ENCODE measurements at regions not wholly inside any gene's neighbourhood (a gene's known extent, or its start where the extent isn't known, plus 50 kb on each side); places are given as distances from the start of the nearest gene placed in this dataset.

DNA sequence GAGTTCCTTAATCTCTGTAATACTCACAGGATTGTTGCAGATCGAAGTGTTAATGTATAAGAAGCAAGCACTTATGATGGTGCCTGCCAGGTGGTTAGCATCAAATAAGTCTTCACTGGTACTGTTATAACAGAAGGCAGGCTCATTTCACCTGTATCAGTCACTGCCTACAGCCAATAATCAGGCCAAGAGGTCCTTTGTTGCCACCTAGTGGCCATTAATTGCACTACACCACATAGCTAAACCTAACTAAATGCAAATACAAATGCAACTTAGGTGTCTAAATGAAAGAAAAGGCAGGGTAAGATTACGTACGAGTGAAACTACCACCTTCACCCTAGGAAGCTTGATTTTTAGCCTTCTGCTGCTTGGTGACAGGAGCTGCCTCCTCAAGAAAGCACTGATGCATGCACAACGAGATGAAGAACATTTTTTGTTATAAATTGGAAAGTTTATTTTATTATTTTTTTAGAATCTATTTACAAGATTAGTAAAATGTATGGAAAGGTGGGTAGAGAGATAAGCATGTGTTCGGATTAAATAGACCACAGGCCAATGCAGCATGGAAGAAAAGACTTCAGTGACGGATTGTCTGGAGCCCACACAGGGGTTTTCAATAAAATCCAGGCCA, 334.8 kb upstream of the CAMK1G start:
- DNase-seq: peak; percentile 85

DNA sequence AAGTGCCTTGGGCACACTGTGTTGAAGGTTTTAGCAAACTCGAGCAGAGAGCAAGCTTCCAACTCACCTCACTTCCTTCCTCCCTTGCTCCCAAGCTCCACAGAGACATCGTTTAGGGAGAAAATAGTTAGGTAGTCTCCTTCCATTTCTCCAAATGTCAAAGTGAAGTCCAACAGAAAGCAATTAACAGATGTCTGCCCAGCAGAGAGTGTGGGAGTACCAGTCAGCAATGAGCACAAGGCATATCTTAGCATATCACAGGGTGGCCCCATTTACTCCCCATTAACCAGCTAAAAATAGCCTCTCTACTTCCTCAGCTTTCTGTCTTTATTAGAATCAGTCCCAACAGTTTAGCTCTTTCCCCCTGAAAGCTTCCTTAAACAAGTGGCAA, 334.2 kb upstream of the CAMK1G start:
- DNase-seq: no peak

DNA sequence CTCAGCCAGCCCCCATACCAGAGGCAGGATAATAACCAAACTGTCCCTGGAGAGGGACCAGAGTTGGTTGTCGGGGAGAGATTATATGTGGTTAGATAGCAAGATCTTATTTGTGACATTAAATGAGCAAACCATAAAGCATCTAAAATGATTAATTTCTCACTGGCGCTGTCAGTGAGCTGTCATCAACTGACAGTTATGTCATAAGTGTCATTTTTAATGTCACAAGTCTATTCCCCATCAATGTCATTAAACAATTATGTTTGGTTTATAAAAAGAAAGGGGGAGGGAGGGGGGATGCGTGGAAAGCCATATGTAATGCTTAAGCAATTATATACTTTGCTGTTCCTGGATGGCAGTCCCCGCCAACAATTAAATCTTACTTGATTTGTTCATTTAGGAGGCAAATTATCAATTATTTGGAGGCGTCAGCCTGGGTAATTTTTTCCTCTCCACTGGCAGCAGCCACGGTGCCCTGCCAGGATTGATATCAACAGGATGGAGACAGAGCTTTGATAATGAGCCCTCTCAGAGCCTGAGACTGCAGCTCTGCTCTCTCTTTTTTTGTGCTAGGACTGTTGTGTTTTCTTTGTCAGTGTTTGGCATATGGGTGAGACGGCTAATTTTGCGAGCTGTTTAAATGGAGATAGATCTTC, 333.6 kb upstream of the CAMK1G start:
- DNase-seq: no peak

DNA sequence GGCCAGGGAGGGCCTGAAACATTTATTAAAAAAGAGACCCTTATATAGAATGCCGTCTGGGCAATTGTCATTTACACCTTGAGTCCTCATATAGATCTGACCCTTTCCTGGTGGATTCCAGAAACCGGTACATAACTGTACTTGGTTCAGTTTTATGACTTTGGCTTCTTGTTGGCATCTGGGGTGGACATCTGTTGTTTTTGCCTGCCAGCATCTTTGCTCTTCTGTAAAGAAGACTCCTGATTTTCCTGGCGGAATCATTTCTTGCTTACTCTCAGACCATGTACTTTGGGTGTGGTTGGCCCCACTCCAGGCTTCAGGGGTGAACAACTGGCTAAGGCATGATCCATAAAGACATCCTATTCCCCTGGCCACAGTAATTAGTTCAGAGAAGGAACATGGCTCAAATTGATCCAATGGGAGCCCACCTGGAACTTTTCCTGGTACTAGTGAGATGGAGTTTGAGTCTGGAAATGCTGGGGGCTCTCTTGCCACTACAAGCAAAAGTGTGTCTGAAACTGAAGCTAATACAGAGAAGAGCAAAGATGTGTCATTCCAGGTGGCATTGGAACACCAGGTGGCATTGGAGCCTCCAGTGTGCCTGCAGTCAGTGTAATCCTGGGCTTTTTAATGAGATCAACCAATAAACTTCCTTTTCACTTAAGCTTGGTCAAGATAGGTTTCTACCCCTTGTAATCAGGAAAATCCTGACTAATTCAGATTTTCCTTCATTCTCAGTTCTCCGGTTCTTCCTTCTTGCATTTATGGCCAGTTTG, 332.5 kb upstream of the CAMK1G start:
- no peak for DNase-seq

DNA sequence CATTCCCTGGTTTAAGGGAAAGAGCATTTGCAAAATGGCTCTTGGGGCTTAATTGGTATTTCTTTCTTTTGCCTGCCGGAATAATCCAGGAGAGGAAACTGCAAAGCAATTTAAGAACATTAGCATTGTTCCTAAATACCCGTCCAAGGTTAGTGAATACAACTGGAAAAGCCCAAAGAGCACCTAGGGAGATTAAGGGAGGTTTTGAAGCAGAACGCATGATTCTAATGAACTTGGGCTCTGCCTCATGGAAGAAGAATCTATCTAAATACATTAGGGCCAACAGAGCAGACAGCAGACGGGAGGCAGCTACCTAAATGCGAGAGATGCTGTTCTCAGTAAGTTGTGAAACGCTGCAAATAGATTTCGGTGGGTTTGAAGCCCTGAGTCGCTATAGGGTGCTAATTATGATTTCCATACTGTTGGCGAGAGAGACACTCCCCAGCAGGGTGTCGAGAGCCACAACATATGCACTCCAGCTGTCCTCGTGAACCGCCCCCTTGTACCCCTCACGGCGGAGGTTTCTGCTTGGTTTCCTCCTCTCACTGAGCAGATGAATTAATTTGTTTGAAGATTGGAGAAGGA, 326.7 kb upstream of the CAMK1G start:
- DNase-seq: no peak

DNA sequence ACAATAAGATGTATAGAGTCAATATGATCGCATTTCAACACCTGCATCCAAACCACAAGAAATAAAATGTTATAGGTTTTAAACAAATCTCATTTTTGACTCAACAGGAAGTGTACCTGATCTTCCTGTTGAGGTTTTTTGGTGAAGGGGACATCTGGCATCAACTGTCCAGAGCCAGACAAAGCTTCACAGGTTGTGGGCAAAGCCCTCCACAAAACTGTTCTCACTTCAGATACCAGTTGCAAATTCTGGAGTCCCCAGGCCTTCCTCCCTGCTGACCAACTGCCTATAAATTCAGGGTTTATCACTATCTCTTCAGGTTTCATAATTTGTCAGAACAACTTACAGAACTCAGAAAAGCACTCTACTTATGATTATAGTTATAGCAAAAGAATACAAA, 326.1 kb upstream of the CAMK1G start:
- DNase-seq: no peak

DNA sequence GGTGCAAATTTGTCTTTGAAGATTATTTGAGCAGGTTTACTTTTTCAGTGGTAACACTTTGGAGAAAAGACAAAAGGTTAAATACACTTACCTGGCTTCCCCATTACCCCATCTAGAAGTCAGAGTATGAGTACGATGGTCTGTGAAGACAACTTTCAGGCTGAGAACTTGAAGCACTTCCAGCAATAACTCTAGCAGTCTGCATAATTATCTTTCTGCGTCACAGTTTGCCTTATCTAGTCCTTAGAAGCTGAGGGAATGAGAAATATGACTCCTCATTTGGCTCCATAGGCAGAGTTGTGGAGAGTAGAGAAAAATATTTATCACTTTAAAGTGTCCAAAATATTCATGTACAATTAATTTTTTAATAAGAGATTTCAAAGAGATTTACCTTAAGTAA, 323.4 kb upstream of the CAMK1G start:
- no peak for DNase-seq

DNA sequence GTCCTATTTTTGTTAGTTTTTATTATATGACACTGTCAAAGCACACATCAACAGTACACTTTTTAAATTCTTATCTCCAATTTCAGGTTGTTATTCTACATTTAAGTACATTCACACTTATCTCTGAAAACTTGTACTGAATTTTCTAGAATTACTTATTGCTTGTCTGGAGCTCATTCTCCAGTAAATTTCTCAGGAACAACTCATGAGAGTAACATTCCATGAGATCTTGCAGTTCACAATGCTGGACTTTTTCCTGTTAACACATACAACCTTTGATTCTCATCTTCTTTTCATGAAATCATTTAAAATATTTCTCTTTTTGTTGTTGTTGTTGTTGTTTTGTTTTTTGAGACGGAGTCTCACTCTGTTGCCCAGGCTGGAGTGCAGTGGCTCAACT, 320.9 kb upstream of the CAMK1G start:
- no peak for DNase-seq

DNA sequence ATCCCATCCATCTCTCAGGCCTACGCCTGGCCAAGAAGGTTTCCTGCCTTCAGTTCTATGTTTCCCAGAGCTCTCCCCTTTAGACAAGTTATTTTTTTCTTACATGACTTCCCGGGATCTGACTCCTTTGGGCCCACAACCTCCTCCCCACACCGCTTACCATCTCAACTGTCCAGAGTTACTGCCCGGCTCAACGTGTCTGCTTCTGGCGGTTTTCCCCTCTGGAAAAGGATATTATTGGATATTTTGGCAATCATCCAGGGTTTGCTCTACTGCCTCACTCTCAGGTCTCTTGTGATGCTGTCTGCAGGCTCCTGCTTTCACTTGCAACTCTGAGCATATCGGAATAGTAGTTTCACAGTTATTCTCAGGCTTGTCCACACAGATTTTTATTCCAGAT, 318.2 kb upstream of the CAMK1G start:
- DNase-seq: no peak

DNA sequence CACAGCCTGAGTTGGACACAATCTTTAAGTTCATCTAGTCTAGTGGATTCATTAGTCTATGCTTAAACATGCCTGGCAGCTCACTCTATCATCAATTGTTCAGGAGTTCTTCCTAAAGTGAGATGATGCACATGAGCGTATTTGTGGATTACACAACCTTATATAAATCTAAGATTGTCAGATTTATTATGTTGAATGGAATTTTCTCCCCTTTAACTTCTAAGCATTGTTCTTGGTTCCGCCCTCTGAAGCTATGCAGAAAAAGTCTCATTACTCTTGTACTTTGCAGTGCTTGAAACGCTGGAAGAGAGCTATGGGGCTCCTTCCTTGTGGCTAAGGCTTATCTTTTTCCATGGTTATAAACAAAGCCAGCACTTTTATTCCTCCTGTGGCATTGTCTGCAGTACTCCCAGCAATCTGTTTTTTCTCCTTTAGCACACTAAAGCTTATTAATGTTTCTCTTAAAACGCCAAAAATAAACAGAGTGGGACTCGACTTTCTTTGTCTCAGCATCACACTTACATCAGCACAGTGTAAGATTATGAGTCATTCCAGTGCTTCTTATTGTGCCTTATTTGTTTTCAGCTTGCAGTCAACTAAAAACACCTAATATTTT, 316.8 kb upstream of the CAMK1G start:
- DNase-seq: no peak

DNA sequence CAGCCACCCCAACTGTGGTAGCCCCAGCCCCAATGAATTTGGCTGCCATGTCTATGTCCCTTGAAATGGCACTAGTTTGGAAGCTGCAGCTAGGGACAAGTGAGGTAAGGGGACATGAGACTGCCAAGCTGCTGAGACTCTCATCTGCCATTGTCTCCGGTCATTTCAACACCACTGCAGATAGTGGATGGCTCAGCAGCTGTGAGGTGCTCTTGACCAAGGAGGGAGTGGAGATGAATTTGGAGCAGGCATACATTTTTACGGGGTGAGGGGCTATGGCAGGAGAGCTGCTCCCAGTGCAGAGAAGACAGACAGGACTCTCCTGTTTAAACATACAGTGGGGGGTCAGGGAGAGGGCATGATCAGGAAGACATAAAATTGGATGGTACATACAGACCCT, 315.5 kb upstream of the CAMK1G start:
- no peak for DNase-seq

DNA sequence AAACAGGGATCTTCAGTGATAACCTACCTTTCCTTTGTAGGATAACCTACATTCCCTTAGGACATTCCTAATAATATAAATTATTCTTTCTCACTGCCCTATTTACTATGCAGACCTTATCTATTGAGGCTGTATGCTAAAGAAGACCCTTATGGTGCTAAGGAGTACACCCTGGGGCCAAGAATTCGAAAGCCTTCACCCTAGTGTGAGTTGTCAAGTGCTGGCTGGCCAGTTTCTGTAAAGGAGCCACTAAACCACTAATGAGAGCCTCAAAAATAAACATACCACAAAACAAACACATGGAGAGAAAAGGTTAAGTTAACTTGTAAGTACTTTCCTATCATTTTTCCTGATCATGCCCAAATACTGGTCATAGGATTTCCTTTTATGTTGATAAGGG, 315.0 kb upstream of the CAMK1G start:
- no peak for DNase-seq

DNA sequence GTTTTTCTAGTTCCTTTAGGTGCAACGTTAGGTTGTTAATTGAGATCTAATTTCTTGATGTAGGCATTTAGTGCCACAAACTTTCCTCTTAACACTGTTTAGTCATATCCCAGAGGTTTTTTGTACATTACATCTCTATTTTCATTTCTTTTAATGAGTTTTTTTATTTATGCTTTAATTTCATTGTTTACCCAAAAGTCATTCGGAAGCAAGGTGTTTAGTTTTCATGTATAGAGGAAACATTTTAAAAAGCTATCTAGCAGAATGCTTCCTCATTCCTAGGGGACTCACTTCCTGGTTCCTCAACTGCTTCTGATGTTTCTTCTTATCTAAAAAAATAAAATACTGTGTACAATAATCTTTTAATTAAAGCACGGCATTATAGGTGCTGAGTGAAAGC, 307.2 kb upstream of the CAMK1G start:
- no peak for DNase-seq

DNA sequence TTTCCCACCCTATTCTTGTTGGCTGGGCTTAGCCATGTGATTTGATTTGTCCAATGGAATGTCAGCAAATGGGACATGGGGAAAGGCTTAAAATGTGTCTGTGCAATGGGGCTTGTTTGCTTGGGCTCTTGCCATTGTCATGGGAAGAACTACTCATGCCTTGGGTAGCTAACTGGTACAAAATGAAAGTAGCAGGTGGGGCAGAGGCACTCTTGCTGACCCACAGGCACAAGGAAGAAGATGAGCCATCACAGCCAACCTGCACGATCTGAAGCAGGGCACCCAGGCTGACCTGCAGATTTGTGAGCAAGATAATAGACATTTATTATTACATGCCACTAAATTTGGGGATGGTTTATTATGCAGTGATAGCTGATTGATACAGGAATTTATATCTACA, 305.9 kb upstream of the CAMK1G start:
- DNase-seq: no peak

DNA sequence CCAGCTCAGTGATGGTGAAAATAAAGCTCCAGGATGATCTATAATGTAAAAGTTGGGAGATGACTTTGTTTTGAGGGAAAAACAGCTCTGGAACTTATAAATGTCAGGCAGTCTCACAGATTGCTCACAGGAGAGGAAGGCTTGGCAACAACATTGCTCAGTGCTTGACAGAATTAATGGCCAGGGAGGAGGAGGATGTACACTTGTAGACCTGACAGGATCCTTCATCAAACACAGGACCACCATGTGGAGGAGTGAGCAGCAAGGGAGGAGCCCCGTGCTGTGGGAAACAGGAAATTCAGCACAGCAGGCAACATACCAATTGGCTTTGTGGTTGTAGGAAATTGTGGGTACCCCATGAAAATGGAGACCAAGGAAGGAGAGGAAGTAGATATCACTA, 291.8 kb upstream of the CAMK1G start:
- no peak for DNase-seq

DNA sequence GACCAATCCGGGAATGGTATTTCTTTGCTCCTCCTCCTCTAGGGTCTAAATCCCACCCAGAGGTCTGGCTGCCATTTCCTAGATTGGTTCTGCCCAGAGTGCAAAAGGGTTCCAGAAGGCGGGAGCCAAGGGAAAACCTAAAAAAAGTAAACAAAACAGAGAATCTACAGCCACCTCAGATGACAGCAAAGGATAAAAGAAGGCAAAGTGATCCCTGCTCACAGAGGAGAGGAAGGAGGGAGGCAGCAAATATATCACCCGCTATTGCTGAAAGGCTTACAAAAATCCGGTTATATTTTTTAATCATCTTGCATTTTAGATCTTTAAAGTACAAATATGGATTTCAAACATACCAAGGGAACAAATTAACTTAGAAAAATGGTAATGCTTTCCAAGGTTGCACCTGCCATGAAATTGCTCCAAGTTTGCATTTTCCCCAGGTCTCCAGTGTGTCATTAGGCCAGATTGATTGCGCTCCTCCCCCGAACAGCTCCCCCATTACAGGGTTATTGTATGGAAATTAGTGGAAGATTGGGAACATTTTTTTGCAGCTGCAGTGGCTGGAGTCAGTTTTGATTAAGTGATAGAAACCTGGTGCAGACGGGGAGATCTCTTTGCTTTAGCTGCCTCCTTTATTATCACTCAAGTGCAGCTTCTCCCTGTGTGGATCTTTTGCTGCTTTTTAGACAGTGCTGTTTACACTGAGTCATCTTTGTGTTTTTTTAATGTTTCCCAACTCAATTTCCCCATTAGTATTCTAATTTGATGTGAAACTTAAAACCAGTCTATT, 280.5 kb upstream of the CAMK1G start:
- DNase-seq: no peak

DNA sequence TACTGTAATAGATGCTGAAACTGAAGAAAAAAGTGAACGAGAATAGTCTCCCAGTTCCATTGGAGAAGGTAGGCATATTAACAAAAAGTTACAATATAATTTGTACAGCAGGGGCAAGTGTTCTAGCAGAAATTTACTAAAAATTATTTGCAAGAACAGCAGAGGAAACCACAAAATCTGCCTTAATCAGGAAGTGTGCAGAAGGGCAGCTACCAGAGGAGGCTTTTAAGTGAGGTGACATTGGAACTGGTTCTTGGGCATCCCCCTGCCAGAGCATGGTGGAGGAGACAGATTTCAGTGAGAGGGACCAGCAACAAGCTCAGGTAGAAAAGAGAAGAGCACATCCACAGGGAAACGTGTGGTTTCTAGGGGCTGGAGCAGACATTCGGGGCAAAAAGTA, 279.3 kb upstream of the CAMK1G start:
- DNase-seq: no peak

DNA sequence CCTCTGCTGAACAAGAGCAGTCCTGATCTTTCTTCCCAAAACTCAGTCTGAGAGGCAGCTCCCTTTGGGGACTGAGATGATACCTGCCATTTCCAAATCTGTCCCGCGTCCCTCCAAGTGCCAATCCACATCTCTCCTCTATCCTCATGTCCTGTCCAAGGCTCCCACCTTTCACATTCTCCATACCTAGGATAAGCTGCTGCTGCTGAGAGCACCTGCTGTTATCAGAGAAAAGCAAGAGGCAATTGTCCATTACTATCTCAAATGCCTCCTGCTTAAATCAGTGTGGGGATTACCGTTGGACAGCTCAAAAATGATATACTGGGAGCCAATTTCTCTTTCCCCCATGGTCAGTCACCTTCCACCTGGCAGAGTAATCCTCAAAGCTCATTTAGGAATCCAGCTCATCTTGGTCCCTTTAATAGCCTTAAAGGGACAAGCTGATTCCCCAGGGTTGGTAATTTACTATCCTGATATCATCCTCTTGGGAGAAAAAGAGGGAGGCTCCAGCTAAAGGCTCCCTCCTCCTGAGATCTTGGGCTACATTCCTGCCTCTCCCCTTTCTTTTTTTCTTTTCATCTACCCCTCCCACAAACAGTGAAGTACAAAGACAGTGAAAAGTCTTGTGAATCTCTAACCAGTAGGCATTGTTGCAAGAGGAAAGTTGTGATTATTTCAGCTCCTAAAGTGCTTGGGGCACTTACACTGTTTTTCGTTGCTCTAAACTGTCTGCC, 278.1 kb upstream of the CAMK1G start:
- no peak for DNase-seq

DNA sequence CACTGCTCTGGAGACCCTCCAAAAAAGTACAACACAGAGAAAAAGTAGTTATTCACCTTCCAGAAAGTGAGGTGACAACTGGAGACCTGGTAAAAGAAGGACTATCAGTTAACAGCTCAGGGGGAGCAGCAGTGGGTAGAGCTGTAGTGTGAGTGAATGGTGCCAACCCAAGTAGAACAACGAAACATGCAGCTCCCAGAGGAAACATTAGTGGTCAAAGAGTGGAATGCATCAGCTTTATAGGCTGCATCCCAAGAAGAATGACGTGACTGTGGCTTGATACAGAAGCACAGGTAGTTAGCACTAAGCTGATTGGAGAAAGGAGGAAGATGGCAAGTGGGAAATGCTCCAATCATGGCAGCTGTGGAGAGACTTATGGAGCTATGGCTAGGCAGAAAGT, 275.7 kb upstream of the CAMK1G start:
- DNase-seq: no peak

DNA sequence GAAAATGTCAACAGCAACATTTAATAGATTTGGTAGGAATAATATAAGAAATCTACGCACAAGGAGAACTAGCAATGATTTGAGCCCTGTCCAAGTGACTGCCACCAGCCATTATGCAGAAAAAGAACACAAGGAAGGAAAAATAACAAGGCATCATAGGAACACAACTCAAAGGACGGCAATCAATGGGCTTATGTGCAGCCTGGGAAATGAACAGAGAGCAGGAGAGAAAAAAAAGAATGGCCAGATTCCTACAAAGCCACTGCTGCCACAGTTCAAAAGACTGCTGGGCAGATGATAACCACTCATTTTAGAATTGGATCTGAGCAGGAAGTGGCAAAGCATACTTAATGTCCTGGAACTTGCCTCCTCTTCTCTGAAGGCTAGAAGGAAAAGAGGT, 274.3 kb upstream of the CAMK1G start:
- DNase-seq: no peak

DNA sequence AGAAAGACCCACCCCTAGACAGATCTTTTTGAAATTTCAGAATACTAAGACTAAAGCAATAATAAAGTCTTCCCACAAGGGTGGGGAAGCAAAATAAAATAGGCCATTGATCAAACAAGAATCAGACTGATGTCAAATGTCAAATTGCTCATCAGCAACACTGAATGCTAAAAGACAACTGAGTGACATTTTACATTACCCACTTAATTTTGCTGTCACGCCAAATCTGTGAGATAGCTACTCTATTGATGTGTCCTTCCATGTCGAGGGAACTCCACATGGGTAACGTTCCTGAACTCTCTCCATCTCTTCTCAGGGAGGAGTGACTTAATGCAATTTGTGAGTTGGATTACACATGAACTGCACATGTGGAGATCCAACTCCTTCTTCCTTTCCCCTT, 271.7 kb upstream of the CAMK1G start:
- DNase-seq: no peak

DNA sequence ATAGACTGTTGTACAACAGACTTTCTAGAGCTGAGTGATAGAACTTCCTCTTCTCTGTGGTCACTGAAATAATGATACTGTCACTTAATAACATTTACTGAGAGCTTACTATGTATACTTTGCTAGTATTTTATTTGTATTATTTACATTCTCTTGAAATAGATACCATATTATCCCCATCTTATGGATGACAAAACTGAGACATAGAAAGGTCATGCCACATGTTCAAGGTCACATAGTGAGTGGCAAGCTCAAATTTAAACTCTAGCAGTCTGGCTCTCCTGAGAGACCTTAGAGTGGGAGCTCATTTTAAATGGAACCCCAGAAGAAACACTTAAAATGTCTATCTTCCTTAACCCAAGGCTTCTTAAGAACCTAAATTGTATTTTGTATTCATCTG, 266.6 kb upstream of the CAMK1G start:
- no peak for DNase-seq

Measured in RPMI8226 (cell line).